ENCODE measurements at regions not wholly inside any gene's neighbourhood (a gene's known extent, or its start where the extent isn't known, plus 50 kb on each side); places are given as distances from the start of the nearest gene placed in this dataset.

DNA sequence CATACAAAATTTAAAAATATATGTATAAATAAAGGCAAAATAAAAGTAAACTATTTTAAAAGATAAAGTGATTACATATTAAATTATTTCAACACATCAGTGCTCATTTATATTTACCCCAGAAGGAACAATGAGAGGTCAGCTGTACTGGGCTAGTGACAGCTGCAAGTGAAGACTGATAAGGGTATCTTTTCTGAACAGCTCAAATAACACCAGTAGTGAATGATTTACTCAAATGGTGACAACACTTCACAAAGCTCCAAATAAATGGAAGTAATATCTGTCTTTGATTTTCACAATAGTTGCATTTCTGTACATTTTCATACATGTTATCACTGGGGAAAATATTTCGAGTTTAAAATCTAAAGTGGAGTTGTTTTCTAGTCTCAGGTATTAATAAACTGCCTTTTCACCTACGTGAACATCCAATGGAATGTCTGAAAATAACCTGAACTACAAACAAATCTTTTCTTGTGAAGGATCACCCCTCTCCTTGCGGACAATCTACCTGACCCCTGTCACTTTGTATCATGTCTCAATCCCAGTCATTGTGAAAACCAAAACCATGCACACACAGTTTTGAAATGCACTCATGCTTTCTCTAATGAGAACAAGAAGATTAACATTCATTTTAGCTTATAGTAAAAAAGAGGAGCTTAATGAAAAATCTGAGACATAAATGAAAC is 1928.8 kb upstream of the CELF4 start:
- TF ChIP-seq EP300 (IDR thresholded peaks at IDR 0.05) (no peak), POLR2A (IDR thresholded peaks at IDR 0.05) (no peak)
- TF ChIP-seq, protein P1, sequence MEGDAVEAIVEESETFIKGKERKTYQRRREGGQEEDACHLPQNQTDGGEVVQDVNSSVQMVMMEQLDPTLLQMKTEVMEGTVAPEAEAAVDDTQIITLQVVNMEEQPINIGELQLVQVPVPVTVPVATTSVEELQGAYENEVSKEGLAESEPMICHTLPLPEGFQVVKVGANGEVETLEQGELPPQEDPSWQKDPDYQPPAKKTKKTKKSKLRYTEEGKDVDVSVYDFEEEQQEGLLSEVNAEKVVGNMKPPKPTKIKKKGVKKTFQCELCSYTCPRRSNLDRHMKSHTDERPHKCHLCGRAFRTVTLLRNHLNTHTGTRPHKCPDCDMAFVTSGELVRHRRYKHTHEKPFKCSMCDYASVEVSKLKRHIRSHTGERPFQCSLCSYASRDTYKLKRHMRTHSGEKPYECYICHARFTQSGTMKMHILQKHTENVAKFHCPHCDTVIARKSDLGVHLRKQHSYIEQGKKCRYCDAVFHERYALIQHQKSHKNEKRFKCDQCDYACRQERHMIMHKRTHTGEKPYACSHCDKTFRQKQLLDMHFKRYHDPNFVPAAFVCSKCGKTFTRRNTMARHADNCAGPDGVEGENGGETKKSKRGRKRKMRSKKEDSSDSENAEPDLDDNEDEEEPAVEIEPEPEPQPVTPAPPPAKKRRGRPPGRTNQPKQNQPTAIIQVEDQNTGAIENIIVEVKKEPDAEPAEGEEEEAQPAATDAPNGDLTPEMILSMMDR (IDR thresholded peaks at IDR 0.05): no peak

Data from ovary (tissue), 3 donors.